HEK293T (cell line): ENCODE measurements at regions not wholly inside any gene's neighbourhood (a gene's known extent, or its start where the extent isn't known, plus 50 kb on each side); places are given as distances from the start of the nearest gene placed in this dataset.

Experiments used
- CTCF ChIA-PET: fragments of 350-600 bp; formaldehyde crosslinking; extraction: SDS; loops from one replicate; lab custom pipeline; 2021; ENCODE audit warnings: antibody characterized with exemption, inconsistent platforms; lab: Yijun Ruan, JAX
- POLR2A ChIA-PET: fragments of 350-600 bp; formaldehyde crosslinking; extraction: SDS; loops from one replicate; lab custom pipeline; 2020; ENCODE audit warnings: antibody characterized with exemption, inconsistent platforms; lab: Yijun Ruan, JAX
- DNase-seq: peaks from one replicate; pipeline ENCODE4 v3.0.0; 2012; ENCODE audit warnings: mixed read lengths; ENCODE audit errors: extremely low spot score
- ARNT ChIP-seq: fragments of 450-650 bp; IDR thresholded peaks from 2 replicates; pipeline ENCODE4 v1.6.1; 2017; ENCODE audit warnings: mild to moderate bottlenecking
- BHLHE40 ChIP-seq: fragments of 450-650 bp; IDR thresholded peaks from 2 replicates; pipeline ENCODE4 v1.6.1; 2016; ENCODE audit warnings: mild to moderate bottlenecking, moderate library complexity, borderline replicate concordance
- CTBP1 ChIP-seq: fragments of 450-650 bp; IDR thresholded peaks from 2 replicates; pipeline ENCODE4 v1.6.1; 2016; ENCODE audit warnings: borderline replicate concordance
- ELF4 ChIP-seq: fragments of 450-650 bp; IDR thresholded peaks from 2 replicates; pipeline ENCODE4 v1.6.1; 2017; ENCODE audit warnings: antibody characterized with exemption
- FOXA1 ChIP-seq: fragments of 450-650 bp; IDR thresholded peaks from 2 replicates; pipeline ENCODE4 v1.6.1; 2016; ENCODE audit warnings: mild to moderate bottlenecking
- FOXK2 ChIP-seq: fragments of 450-650 bp; IDR thresholded peaks from 2 replicates; pipeline ENCODE4 v1.6.1; 2016; ENCODE audit warnings: mild to moderate bottlenecking
- FOXM1 ChIP-seq: fragments of 450-650 bp; IDR thresholded peaks from 2 replicates; pipeline ENCODE4 v1.6.1; 2017; ENCODE audit warnings: mild to moderate bottlenecking, borderline replicate concordance
- HDGF ChIP-seq: fragments of 450-650 bp; IDR thresholded peaks from 2 replicates; pipeline ENCODE4 v1.6.1; 2017; ENCODE audit warnings: antibody characterized with exemption, borderline replicate concordance
- L3MBTL2 ChIP-seq: fragments of 450-650 bp; conservative IDR thresholded peaks from 2 replicates; pipeline ENCODE4 v1.6.1; 2016; ENCODE audit warnings: mild to moderate bottlenecking
- LEF1 ChIP-seq: fragments of 450-650 bp; IDR thresholded peaks from 2 replicates; pipeline ENCODE4 v1.6.1; 2017; ENCODE audit warnings: mild to moderate bottlenecking, borderline replicate concordance
- NFRKB ChIP-seq: fragments of 450-650 bp; IDR thresholded peaks from 2 replicates; pipeline ENCODE4 v1.6.1; 2016; ENCODE audit warnings: mild to moderate bottlenecking, moderate library complexity
- SP1 ChIP-seq: fragments of 450-650 bp; IDR thresholded peaks from 2 replicates; pipeline ENCODE4 v1.6.1; 2017
- SUZ12 ChIP-seq: fragments of 450-650 bp; IDR thresholded peaks from 2 replicates; pipeline ENCODE4 v1.6.1; 2016; ENCODE audit warnings: mild to moderate bottlenecking
- TARDBP ChIP-seq: fragments of 450-650 bp; IDR thresholded peaks from 2 replicates; pipeline ENCODE4 v1.6.1; 2016
- ZNF384 ChIP-seq: fragments of 450-650 bp; IDR thresholded peaks from 2 replicates; pipeline ENCODE4 v1.6.1; 2016
- TF ChIP-seq, protein P1 (sequence below): fragments of 450-650 bp; IDR thresholded peaks from 2 replicates; pipeline ENCODE4 v1.6.1; 2016

DNA sequence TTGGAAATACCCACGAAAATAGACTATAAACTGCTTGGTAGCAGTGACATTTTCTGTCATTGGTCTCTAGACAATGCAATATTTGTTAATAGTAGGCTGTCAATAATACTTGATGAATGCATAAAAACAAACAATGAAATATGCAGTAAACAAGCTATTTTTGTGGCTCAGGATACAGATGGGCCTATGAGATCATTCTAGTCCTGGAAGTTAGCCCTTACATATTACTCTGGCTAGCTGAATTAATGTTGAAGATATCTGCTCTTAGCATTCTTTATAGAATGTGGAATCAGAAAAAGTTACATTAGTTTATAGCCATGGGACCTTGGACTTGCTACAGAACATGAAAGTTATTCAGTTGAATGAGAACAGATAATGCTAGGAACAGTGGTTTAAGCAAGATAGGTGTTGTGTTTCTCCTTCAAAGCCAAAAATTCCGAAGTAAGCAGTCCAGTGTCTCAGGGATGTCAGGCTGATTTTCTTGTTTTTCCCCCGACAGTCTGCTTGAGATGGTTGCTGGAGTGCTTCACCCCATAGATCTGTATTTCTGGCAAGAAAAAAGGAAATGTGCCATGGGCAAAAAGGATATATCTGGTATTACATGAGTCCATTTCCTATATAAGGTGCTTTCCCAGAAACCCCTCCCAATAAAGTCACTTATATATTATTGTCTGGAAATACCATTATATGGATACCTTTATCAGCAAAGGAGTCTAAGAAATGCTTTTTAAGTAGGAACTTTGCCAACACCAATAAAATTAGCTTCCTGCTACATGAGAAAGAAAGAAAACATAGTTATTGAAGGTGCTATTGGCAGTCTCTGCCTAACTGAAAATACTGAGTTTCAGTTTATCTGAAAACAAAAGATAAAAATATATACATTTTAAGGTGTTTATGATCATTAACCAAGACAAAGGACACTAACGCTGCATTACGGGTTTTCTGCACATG, 619.4 kb upstream of the ATP2B1 start:
- DNase-seq = no peak
- CTCF ChIA-PET = no interaction called here
- POLR2A ChIA-PET = no interaction called here
- TF ChIP-seq, protein P1, sequence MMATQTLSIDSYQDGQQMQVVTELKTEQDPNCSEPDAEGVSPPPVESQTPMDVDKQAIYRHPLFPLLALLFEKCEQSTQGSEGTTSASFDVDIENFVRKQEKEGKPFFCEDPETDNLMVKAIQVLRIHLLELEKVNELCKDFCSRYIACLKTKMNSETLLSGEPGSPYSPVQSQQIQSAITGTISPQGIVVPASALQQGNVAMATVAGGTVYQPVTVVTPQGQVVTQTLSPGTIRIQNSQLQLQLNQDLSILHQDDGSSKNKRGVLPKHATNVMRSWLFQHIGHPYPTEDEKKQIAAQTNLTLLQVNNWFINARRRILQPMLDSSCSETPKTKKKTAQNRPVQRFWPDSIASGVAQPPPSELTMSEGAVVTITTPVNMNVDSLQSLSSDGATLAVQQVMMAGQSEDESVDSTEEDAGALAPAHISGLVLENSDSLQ = no peak
- TF ChIP-seq LEF1 (no peak), FOXM1 (no peak), ELF4 (no peak), CTBP1 (no peak), SUZ12 (no peak), HDGF (no peak), L3MBTL2 (no peak), TARDBP (no peak), FOXA1 (no peak), ZNF384 (no peak), NFRKB (no peak), FOXK2 (no peak), ARNT (no peak), SP1 (no peak), BHLHE40 (no peak)

DNA sequence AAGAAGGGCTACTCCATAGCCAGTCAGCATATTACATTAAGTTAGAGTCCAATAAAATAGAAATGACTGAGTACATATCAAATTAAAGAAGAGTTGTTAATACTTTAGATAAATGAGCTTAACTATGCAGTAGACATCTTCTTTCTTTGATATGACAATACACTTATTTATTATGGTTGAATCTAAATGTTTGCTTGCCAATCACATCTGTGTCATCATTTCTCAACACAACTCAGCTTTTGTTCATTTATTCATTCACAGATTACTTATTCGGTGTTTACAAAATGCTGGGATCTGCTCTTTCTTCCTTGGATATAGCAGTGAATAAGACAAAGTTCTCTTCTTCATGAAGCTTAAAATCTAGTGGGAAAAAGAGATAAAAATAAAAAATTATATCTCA, 614.6 kb upstream of the ATP2B1 start:
- ChIA-PET CTCF (no interaction called here), POLR2A (no interaction called here)
- TF ChIP-seq FOXK2 (no peak), BHLHE40 (no peak), SP1 (no peak), NFRKB (no peak), LEF1 (no peak), L3MBTL2 (no peak), FOXA1 (no peak), HDGF (no peak), ARNT (no peak), ZNF384 (no peak), SUZ12 (no peak), CTBP1 (no peak), ELF4 (no peak), FOXM1 (no peak), TARDBP (no peak)
- TF ChIP-seq, protein P1 = no peak
- DNase-seq = no peak

DNA sequence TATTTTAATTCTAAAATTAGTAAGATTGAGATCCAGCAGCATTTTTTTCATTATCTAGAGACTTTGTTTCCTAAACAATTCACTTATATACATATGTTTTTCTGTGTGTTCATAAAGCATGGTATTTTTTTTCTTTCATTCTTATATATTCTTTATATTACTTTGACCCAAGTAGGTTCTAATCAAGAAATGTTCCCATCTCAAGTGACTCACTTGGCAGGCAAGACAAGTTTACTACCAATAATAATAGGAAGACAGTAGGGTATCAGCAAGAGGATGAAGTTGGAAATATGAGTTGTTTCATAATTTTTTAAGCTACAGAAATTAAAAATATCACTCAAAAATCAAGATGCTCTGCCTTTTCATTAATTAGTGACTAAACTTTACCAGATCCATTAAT, 613.4 kb upstream of the ATP2B1 start:
- POLR2A ChIA-PET = no interaction called here
- DNase-seq = no peak
- TF ChIP-seq FOXA1 = no peak
- no peak for TF ChIP-seq FOXM1
- TF ChIP-seq LEF1 = no peak
- TF ChIP-seq HDGF = no peak
- TF ChIP-seq SP1 = no peak
- TF ChIP-seq ZNF384 = no peak
- TF ChIP-seq BHLHE40 = no peak
- TF ChIP-seq FOXK2 = no peak
- no peak for TF ChIP-seq CTBP1
- CTCF ChIA-PET = no interaction called here

DNA sequence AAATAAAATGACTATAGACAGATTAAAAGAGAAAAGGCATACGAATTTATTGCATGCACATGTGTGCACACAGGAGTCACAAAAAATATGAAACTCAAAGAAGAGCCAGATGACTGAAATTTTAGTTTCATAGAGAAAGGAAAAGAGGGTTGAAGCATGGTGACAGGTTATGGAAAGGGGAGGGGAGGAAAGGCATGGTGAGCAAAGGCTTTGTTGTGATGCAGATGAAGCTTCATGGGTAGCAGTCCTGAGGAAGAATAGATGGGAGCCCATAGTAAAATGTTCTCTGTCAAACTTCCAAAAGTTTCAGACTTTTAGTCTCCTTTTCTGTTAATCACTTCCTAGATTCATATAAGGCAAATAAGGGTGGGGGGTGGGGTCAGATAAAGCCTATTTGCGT, 612.7 kb upstream of the ATP2B1 start:
- ChIA-PET CTCF (no interaction called here), POLR2A (no interaction called here)
- no peak for DNase-seq
- TF ChIP-seq BHLHE40 = no peak
- no peak for TF ChIP-seq SUZ12
- no peak for TF ChIP-seq NFRKB
- TF ChIP-seq ELF4 = no peak
- TF ChIP-seq HDGF = no peak
- no peak for TF ChIP-seq FOXK2

DNA sequence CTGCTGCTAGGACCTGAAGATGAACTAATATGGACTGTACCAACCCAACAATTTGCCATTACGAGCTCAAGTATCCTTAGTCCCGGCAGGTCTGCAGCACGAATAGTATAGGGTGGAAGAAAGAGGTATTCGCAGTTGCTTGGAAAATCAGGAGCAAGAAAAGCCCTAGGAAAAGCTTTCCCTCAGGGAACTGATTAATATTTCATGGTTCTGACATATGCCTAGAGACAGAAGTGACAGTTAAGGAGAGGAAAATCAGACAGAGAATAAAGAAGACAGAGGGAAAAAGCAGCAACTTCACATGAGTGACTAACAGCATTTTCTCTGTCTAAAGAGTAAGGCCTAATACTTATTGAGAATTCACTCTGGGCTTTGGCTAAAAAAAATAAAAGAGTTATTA, 602.9 kb upstream of the ATP2B1 start:
- ChIA-PET POLR2A (no interaction called here), CTCF (no interaction called here)
- TF ChIP-seq TARDBP = no peak
- DNase-seq = no peak

DNA sequence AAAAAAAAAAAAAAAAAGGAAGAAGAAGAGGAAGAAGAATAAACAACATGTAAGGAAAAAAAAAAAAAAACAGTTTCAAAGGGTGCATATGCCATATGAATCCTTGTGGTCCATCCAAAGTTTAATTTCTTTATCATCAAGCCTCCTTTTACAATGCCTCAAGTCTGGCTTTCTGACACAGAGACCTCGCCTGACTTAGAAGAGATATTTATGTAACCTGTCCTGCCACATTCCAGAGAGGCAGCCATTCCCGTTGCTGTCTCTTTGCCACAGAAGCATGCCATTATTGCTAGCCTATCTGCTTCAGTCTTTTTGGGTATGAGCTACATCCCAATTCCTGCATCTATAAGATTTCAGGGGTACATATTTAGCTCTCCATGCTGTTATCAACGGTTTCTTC, 596.7 kb upstream of the ATP2B1 start:
- no peak for DNase-seq

DNA sequence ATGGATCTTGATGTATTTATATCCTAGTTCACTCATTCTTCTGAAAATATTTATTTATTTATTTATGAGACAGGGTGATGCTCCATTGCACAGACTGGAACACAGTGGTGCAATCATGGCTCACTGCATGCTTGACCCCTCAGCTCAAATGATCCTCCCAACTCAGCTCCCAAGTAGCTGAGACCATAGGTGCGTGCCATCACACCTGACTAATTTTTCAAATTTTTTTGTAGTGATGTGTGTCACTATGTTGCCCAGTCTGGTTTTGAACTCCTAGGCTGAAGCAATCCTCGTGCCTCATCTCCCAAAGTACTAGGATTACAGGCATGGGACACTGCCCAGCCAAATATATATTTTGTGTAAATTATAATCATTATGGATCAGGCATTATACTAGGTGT, 595.6 kb upstream of the ATP2B1 start:
- TF ChIP-seq ELF4 (no peak), ZNF384 (no peak), BHLHE40 (no peak), FOXA1 (no peak), TARDBP (no peak), ARNT (no peak), FOXK2 (no peak), CTBP1 (no peak), SP1 (no peak), SUZ12 (no peak), LEF1 (no peak), FOXM1 (no peak)
- TF ChIP-seq, protein P1 = no peak
- ChIA-PET POLR2A (no interaction called here), CTCF (interaction anchor here (0.6 kb wide), 1 partner anchor 51 kb away, joined by 7 read pairs; no protein-coding TSS in a partner anchor)
- DNase-seq = no peak

More for the DNA sequence above, 596.7 kb upstream of the ATP2B1 start:
- CTCF ChIA-PET = no interaction called here
- POLR2A ChIA-PET = no interaction called here
- no peak for TF ChIP-seq LEF1
